HG03378 (cell line): ENCODE measurements at regions not wholly inside any gene's neighbourhood (a gene's known extent, or its start where the extent isn't known, plus 50 kb on each side); places are given as distances from the start of the nearest gene placed in this dataset.

Experiments
- ATAC-seq: cut with Tn5 transposase; IDR thresholded peaks from one replicate; pipeline ENCODE4 v1.9.1; 2021; ENCODE audit warnings: mild to moderate bottlenecking, moderate library complexity; ENCODE audit not compliant: unreplicated experiment

DNA sequence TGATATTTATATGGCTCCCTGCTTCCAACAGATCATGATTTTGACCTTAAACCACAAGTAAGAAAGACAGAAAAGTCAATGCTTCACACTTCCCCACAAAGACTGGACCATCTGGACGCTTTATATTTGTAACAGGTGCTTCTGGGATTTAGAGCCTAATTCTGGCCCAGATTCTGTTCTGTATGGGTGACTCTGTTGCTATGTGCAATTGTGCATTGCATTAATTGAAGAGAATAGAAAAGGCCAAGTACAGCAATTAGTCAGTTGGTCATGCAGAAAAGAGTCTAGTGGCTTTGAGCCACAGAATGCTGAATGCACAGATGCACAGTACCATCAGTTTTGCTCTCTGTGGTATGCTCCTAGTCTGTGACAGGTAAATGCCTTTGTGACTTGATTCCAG is 657.4 kb upstream of the ATXN8OS start:
- ATAC-seq, result no peak

DNA sequence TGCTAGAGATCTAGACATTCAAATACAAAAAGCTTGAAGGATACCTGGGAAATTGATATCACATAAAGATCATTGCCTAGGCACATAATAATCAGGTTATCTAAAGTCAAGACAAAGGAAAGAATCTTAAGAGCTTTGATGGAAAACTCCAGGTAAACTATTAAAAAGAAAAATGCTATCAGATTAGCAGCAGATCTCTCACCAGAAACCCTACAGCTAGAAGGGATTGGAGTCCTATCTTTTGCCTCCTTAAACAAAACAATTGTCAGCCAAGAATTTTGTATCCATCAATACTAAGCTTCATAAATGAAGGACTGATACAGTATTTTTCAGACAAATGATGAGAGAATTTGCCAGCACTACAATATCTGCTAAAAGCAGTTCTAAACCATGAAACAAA is 682.4 kb upstream of the ATXN8OS start:
- ATAC-seq, result no peak

DNA sequence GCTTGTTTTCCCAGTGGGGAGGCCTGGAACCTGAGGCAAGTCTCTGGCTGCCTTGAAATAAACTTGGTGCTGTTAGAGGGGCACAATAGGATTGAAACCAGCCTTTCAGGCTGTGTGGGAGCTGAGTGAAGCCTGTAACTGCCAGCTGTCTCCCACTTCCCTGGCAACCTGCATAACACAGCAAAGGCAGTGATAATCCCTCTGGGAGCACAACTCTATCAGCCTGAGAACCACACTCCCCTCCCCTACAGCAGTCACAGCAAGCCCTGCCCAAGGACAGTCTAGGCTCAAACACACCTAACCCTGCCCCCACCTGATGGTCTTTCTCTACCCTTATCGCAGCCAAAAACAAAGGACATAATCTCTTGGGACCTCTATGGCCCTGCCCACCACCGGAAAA is 683.8 kb upstream of the ATXN8OS start:
- ATAC-seq, result no peak

DNA sequence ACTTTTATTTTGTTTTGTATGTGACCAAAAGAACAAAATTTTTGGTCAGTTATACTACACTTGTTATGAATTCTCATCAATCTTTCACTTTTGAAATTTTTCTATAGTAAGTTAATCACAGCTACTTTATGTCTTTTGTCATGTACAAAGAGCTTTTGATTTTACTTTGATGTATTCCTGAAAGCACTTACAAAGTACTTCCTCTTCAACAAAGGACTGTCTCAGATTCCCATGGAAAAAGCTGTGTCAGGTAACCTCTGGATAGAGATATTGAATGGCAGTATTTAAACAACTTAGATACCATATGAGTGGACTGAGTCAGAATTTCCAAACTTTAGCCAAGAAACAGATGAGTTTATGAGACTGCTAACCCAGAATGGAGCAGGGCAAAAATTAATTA is 689.3 kb upstream of the ATXN8OS start:
- ATAC-seq, result no peak

DNA sequence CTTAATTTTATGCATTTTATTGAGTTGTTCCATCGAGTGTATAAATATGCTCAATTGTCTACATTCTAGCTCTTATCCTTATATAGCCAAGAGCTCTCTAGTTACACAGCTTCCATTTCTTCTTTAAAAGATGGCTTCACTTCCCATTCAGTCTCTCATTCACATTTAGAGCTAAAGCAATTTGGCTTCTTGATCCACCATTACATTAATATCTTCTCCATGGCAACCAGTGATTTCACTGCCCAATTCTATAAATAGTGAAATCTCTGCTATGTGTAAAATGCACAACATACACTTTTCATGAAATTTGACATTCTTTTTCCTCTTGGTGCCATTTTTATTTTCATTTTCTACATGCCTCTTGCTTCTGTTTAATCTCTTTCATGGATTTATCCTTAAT is 696.9 kb upstream of the ATXN8OS start:
- no peak for ATAC-seq

DNA sequence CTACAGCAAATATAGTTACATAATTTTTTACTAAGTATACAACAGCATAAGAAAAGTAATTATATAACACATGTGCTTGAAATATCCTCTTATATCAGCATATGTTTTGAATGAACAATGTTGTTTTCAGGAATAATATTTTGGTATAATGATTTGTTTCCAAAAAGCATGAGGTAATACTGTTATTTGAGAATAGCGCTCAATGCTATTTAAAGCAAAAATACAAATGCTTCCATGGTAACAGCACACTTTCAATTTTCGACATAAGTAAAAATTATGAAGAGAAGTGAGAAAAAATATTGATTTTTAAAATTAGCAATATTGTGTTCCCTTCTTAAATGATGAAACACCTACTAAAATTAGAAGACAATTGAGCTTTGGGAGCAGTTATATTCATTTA is 715.9 kb upstream of the ATXN8OS start:
- no peak for ATAC-seq

DNA sequence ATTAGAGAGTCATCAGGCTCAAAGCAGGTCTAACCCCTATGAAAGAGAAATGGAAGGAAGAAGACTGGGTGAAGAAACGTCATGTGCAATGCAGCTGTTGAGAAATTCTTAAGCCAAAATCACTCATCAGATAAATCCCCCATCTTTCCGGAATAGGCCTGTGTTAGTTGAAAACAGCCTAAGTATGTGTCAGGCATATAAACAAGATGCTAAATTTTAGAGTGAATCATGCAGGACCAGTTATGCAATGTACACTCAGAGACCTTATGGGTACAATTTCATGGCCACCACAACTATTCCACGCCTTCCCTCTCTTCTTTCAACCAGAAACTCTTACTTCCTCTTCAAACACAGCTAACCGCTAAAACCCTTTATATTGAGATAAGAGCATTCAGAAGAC is 717.7 kb upstream of the ATXN8OS start:
- no peak for ATAC-seq

DNA sequence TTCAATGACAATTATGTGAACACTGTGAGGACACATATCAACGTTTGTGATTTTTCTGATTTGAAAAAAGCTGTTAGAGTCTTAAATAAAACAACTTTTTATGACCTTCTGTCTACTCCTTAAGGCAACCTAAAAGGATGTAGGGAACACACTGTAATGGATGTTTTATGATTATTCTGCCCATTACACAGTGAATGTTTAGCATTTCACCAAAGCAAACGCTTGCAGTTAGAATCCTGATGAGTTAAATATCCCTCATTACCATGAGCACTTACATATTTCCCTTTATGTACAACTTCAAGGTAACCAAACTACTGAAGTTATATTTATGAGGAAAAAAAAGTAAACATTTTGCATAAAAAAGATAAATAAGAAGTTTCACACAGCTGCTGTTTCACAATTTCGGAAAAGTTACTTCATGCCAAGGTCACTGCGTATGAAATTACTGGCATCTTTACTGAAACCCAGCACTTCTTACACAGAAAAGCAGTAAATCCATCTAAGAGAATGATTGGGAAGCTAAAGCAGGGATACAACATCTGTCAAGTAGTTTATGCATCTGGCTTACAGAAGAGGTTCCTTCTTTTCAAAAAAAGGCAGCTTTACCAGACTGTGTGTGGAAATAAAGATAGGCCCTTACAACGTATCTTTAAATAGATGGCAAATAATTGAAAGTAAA is 733.7 kb upstream of the ATXN8OS start:
- ATAC-seq, result no peak

DNA sequence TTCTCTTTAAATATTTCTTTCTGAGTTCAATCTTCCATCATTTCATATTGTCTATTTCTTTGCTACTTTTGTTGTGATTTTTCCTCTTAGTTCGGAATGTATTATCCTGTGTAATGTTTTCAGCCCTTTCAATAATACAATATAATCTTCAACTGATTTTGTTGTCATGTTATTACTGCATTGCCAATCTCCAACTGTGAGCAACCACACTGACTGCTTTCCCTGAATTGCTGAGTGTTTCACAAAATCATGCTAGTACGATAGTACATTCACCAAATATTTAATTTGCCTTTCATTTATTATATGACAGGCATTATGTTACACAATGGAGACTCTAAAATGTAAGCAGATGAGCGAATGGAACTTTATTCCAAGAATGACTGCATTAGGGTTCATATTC is 744.3 kb upstream of the ATXN8OS start:
- no peak for ATAC-seq

DNA sequence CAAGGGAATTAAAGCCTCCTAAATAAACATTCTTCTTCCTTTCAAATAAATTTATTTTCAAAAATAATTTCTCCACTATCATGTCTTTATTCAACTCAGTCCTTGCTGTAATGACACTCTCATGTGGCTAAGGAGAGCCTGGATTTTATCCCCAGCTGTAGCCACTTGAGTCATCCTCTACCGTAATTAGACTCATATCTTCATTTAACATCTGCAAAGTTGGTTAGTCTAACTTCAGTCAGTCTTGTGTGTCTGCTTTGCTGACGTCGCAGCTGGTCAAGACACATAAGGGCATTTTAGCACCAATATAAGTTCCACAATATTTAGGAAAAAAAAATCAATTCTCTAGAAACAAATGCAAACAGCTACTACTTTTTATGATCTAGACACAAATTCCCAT is 776.4 kb upstream of the ATXN8OS start:
- no peak for ATAC-seq

DNA sequence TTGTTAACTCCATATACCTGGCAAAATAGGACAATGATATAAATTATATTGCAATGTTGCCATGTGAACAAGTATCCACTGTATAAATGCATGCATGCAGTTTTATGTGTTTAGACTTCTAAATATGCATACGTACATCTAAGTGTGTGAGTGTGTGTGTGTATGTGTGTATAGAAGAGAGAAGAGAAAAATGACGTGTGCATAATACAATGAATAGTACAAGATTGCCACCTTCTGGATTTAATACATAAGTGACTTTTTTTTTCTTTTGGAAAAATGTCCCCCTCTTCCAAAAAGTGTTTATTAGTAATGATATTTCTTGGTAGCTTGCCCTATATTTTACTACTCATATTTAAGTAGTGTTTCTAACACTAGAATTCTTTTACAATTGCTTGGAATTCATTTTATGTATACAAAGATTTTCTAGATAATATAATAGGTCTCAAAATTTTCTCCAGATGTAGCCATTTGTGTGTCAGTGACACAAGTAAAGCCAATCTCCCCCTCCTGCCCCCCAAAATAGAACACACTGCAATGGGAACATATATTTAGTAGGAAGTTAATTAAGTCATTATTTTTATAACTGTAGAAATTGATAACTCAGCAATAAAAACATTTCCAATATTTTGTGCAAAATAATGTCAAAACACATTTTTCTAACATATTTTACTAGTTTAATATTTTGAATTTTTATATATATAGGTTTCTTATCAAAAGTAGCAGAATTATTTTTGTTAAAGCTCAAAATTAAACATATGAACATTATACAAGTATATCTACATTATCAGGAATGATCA is 783.3 kb upstream of the ATXN8OS start:
- no peak for ATAC-seq

DNA sequence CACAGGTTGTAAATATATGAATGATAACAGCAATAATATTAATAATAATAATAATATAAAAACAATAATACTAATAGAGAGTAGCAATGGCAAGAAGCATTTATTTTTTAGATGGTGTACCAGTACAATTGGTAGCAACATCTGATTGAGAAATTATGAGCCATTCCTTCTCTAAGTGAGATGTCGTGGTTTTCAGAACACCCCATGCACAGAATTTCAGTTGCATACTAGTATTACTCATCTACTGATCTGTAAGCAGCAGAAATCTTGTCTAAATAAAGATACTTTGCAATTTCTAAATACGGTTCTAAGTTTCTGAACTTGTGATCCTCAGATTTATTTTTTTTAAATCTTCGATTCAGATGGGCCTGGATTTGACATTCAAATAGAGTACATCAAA is 788.0 kb upstream of the ATXN8OS start:
- ATAC-seq, result no peak

DNA sequence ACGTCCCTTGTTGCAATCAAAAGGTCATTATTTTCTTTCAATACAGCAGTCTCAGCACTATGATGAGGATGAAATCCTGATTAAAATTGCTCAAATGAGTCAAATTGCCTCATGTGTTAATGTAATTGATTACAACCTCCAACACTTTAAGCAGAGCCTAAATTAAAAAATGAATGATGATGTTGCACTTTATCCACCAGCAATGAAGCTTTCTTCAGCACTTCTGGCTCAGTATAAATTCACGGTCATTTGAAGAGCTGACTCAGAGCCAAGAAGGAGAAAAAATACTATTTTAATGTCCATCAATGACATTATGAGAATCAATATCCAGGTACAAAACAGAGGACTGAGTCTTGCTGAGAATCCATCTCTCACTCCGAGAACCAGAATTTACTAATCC is 792.6 kb upstream of the ATXN8OS start:
- no peak for ATAC-seq

DNA sequence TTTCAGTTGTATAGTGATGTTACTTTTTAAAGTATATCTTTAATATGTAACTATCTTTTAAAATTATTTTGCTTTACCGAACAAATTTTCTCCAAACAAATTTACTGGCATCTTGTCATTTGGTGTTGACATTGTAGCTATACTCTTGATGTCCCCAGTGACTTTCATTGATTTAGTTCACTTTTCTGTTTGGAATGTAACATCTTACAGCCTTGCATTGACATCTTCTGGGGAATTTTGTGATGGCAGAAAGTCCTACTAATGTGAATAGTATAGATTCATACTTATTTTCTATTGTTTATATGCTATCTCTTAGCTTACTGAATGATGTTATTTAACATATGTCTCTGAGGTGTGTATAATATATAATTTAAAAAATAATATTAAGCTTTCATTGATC is 800.9 kb upstream of the ATXN8OS start:
- no peak for ATAC-seq

DNA sequence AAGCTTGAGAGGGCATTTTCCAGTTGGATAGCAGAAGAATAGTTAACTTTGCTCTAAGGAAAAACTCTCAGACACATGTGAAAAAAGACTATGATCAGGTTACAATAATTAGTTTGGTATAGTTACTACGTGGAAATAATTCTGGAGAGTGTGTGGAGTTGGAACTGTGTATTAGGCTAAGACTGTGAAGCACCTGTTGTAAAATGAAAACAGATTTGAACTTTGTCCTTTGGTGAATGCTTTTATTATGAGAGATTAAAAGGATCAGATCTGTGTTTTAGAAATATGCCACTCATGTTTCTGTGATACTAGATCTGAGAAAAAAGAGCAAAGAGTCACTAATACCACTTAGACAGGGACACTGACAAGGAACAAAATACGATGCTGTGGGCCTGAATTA is 807.5 kb upstream of the ATXN8OS start:
- no peak for ATAC-seq

DNA sequence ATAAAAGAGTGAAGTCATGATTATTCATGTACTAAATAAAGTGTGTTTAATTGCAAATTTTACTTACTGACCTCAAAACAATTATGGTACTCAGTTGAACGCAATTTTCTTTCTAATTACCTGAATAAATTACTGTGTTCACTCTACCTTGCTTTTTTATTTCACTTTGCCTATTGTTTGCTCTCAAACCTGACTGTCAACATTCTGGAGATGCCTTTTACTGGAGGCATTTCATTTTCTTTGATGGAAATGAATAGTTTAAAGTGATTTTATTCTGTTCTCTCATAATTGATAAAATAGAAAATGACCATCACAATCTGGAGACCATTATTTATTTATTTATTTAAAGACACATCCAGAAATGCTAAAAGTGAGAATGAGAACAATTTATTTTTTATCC is 811.5 kb upstream of the ATXN8OS start:
- ATAC-seq, result no peak

DNA sequence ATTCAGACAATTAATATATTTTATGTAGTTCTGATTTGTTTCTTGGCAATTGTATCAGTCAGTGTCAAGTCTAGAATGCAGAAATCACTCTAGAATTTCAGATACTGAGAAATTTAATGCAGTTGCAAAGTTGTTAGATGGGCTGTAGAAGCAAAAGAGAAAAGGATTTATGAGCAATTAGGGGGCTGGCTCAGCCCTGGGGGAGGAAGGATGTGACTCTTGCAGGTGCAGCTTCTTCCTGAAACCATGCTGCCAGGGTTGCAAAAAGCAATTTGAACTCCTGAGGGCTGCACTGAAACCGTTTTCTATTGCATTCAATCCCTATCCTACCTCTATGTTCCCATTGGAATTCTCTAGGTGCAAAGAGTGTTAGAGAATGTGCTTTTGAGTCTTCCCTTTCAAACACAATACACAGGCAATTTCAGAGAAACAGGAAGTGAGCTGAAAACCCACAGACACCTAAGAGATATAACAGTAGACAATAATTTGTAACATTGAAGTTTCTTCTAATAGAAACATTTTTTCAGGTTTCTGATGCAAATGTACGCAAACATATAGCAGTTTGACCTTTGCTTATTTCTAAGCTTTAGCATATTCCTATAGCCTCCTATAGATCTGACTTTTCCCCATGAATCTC is 814.7 kb upstream of the ATXN8OS start:
- ATAC-seq, result no peak

DNA sequence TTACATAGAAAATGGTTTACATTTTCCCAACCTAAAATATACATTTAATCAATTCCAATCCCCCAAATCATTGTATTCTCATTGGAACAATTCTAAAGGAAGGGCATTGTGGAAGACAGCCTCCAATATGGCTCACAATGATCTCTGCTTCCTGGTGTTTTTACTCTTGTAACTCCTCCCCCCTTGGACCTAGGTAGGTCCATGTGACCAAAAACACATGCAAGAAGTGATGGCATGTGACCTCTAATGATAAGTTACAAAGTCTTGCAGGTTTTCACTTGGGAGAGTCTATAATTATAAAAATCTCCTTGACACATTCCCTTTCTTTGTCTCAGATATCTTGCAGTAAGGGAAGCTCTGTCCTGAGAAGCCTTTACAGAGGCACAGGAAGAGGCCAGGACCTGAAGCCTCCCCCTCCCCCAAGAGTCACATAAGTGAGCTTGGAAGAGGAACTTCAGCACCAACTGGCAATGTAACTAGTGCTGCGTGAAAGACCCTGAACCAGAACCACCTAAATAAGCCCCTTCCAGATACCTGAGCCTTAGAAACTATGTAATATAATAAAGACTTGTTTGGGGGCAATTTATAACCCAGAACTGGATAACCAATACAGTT is 816.2 kb upstream of the ATXN8OS start:
- no peak for ATAC-seq

DNA sequence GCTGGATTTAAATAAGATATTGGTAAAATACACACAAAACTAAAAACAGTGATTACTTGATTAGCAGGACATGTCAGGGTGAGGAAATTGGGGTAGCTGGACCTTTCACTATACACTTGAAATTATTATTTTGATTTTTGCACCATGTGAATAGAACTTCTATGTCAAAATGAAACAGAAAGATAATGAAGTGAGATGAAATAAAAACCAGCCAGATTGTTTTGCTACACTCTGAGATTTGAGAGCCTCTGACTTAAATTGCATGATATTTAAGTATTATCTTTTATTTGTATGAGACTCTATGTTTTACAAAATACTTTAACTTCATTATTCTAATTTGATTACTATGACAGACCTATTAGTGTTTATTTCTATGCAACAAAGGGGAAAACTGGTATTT is 819.6 kb upstream of the ATXN8OS start:
- ATAC-seq, result no peak

DNA sequence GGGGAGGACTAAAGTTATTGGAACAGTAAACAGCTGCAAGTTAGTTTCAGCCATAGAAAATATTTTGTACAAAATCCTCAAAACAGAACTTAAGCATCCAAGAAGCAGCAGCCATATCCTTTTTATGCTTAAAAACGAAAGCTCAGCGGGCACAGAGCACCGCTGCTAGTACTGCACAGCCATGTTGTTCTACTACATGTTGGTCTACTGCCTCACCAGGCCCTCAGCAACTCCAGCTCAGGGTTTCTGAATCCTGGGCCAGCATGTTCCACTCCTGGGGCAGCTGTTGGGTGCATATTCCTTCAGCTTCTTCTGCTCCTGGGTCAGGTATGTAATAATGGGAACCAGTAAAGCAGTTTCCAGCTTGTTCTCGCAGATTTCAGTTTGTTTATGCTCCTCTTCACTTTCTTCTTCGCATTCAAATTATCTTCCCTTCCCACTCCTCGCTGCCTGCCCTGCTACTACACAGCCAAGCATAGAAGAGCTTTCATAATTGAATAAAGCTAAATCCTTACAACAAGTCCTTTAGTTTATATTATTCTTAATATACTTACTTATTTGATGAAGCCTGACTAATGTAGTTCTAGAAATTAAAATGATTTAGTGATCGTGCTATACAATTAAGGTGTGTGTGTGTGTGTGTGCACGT is 820.5 kb upstream of the ATXN8OS start:
- no peak for ATAC-seq

DNA sequence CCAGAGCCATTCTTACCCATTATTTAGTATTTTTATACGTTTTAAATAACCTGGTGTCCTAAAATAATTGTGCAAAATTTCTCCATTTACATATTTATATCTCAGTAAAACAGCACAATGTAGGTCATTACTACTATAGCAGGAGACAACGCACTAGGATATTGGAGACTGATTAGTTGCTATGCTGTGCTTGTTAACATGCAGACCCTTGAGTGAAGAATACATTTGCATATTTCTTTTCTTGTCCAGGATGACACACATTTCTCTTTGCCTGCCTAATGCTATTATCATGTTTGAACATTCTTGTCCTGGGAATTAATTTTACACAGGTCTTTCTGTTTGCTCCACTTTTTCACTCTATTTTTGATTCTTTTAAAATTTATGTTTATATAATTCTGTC is 823.8 kb upstream of the ATXN8OS start:
- no peak for ATAC-seq
